C4-2B (cell line): ENCODE measurements at regions not wholly inside any gene's neighbourhood (a gene's known extent, or its start where the extent isn't known, plus 50 kb on each side); places are given as distances from the start of the nearest gene placed in this dataset.

Experiments
- H3K27ac ChIP-seq: fragments of 450-650 bp; 2 replicates; pipeline ENCODE4 v1.5.1; 2017
- ZFX ChIP-seq: fragments of 450-650 bp; IDR thresholded peaks from 2 replicates; pipeline ENCODE4 v1.6.1; 2017
- TF ChIP-seq, protein P1 (sequence below): fragments of 450-650 bp; conservative IDR thresholded peaks from 2 replicates; pipeline ENCODE4 v1.5.1; 2017; ENCODE audit warnings: mild to moderate bottlenecking

DNA sequence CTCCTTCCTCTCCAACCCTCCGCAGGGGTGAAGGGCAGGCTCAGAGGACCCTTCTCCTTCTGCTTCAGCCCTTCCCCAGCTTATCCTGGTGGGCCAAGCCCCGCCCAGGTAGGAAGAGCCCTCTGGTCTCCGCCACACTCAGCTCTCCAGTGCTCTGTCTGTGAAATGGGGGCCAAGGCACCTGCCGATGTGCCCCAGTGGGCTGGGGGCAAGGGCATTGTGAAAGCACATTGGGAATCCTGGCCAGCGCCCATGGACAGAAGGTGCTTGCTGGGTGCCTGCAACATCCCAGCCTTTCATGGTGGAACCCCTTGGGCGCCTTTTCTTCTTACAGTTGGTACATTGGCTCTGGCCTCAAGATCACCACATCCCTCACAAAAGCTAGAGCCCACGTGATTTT lies 150.8 kb downstream of the INHBB start:
- TF ChIP-seq, protein P1, sequence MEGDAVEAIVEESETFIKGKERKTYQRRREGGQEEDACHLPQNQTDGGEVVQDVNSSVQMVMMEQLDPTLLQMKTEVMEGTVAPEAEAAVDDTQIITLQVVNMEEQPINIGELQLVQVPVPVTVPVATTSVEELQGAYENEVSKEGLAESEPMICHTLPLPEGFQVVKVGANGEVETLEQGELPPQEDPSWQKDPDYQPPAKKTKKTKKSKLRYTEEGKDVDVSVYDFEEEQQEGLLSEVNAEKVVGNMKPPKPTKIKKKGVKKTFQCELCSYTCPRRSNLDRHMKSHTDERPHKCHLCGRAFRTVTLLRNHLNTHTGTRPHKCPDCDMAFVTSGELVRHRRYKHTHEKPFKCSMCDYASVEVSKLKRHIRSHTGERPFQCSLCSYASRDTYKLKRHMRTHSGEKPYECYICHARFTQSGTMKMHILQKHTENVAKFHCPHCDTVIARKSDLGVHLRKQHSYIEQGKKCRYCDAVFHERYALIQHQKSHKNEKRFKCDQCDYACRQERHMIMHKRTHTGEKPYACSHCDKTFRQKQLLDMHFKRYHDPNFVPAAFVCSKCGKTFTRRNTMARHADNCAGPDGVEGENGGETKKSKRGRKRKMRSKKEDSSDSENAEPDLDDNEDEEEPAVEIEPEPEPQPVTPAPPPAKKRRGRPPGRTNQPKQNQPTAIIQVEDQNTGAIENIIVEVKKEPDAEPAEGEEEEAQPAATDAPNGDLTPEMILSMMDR: no peak
- TF ChIP-seq ZFX: no peak
- no peak overlapping the region for H3K27ac ChIP-seq

DNA sequence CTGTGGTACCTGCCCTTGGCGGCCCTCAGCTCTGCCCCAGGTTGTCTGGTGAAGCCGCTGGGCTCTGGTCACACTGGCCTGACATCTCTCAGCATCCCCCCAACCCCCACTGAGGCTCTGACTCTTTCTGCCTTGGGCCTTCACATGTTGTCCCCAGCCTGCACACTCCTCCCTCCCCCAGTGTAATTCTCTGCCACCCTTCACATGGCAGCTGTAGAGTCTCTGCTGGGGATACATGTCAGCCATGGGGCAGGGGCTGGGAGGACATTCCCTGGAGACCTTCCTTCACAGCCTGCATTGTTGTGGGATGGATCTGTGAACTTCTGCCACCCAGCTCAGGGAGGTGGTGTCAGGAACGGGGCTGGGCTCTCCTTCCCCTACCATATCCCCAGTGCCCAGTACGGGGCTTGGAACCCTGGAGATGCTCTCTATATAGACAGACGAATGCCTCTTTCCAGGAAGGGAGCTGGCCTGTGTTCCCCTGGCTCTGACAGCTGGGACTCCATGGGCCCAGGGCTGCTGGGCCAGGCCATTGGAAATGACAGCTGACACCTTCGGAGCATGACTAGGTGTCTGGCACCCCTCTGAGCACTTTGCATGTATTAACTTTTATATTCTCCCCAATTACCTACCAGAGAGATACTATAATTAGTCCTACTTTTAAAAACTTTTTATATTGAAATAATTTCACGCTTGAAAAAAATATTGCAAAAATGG lies 151.5 kb downstream of the INHBB start:
- no peak for TF ChIP-seq ZFX
- TF ChIP-seq, protein P1: no peak
- H3K27ac ChIP-seq: no peak overlapping the region

DNA sequence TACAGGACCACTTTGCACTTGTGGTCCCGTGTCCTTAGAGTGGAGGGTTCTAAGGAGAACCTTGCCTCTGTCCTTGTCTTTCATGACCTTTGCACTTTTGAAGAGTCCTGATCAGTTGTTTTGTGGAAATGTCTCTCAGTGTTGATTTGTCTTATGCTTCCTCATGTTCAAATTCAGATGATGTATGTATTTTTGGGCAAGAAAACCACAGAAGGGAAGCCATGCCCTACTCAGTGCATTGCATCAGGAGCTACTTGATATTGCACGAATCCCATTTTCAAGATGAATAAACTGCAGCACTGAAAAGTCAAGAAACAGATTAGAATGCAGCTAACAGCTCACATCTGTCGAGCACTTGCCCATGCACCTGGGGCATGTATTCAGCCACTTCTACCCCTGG lies 152.2 kb downstream of the INHBB start:
- no peak overlapping the region for H3K27ac ChIP-seq
- no peak for TF ChIP-seq ZFX
- TF ChIP-seq, protein P1: no peak

DNA sequence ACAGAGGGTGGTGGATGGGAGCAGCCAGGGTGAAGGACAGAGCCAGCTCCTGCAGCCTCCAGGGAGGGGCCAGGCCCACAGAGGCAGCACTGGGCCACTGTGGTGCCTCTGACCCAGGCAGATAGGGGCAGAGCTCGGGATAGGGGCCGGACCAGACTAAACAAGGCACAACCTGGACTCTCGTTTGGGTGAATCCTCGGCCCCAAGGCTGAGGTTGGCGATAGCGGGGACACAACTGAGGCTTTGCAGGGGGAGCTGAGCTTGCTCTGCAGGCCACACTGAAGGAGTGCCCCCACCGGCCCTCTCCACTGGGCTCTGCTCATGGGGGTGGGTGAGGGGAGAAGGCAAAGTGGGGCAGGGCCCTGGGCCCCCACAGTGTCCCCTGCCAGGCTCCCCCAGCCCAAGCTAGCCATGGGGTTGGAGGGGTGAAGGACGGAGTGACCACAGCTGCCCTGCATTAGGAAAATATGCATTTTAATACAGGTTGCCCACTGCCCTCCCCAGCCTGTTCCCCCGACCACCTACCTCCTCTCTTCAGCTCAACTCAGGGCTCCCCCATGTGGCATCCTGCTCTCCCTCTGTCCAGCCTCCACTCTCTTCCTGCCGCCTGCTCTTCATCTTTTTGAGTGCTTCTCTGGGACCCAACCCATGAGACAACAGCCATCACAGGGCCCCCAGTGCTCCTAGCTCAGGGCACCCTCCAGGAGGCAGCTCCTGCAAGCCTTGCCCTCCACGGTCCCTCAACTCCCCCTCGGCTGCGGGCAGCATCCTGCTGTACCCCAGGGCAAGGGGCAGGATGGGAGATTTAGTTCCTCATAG lies 152.8 kb downstream of the INHBB start:
- TF ChIP-seq, protein P1: no peak
- no peak for TF ChIP-seq ZFX
- no peak overlapping the region for H3K27ac ChIP-seq

DNA sequence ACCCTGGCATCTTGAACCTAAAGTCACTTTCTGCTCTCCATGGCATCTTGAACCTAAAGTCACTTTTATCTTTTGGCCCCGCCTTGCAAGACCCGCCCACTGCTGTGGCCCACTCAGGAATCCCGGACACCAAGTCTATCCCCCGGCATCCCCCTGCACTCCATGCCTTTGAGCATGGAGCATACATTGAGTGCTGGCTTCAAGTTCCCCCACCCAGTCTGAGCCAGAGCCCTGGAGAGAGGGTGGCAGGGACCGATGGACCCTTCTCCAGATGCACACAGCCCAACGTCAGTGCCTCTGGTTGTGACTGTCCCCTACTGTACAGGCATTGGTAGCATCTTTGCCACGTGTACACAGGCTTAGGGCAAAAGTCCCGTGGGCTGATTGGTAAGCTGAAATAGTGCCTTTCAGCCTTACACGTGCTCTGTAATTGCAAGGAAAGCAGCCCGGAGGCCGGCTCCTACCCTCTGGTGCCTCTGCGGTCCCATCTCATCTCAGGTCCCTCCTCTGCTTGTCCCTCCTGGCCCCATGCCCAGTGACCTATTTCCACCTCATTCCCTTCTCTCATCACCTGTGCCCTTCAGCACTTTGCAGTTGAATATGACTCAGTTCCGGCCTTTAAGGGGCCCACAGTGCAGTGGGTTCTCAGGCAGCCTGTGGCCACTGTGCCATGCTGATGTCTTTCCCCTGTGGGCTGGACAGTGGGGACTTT lies 154.0 kb downstream of the INHBB start:
- H3K27ac ChIP-seq: no peak overlapping the region
- TF ChIP-seq ZFX: no peak
- TF ChIP-seq, protein P1: no peak

DNA sequence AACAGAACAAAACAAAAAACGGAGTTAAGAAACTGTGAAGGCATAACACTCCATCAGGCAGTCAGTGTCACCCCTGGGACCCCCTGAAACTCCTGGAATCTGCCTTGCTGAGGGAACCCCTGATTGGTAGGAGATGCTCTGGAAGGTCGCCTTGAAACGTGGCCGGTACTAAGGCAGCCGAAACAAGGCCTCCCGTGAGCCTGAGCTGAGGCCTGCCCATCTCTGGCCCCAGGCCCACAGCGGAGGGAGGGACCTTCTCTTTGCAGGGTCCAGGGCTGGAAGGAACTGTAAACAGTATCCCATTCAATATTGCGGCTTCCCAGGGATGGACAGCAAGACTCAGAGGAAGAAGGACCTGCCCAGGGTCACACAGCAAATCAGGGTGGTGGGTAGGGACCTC lies 155.7 kb downstream of the INHBB start:
- H3K27ac ChIP-seq: no peak overlapping the region
- TF ChIP-seq, protein P1: no peak
- no peak for TF ChIP-seq ZFX

DNA sequence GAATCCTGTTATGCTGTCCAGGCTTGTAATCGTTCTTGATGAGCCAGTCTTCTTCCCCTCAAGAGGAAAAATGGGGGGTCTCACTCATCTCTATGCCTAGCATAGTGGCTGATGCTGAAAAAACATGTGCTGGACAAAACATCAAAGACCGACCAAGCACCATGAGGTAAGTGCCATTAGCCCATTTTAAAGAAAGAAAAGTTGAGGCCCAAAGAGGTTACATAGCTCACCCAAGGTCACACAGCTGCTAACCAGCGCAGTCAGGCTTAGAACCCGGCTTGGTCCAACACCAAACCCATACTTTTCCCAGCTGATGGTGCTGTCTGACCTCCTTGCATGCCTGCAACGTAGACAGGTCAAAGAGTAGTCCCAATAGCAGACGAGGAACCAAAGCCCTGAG lies 156.4 kb downstream of the INHBB start:
- no peak overlapping the region for H3K27ac ChIP-seq
- TF ChIP-seq, protein P1: no peak
- no peak for TF ChIP-seq ZFX
